K562 (cell line): ENCODE measurements at regions not wholly inside any gene's neighbourhood (a gene's known extent, or its start where the extent isn't known, plus 50 kb on each side); places are given as distances from the start of the nearest gene placed in this dataset.

Experiments
- E2F3 ChIP-seq: fragments of 250-450 bp; sonication (Bioruptor Pico); IDR thresholded peaks from 2 replicates; pipeline ENCODE4 v1.4.0; 2020; ENCODE audit warnings: mild to moderate bottlenecking
- MTF1 ChIP-seq: fragments of 250-450 bp; sonication (Bioruptor Pico); IDR thresholded peaks from 2 replicates; pipeline ENCODE4 v1.9.0; 2021; ENCODE audit warnings: moderate library complexity, mild to moderate bottlenecking, inconsistent platforms, borderline replicate concordance
- PPARD ChIP-seq: fragments of 250-450 bp; sonication (Bioruptor Pico); IDR thresholded peaks from 2 replicates; pipeline ENCODE4 v1.8.0; 2022; ENCODE audit warnings: inconsistent platforms, mild to moderate bottlenecking, moderate library complexity
- TF ChIP-seq, protein P1 (sequence below): fragments of 200-600 bp; sonication (generic); IDR thresholded peaks from one replicate; pipeline ENCODE4 v1.6.1; 2012; ENCODE audit warnings: mild to moderate bottlenecking, low read depth, low read length, inconsistent platforms

GRCh38 chr1:29749024-29749945 lies 513.0 kb downstream of the PTPRU start (continued):
- TF ChIP-seq, protein P1, sequence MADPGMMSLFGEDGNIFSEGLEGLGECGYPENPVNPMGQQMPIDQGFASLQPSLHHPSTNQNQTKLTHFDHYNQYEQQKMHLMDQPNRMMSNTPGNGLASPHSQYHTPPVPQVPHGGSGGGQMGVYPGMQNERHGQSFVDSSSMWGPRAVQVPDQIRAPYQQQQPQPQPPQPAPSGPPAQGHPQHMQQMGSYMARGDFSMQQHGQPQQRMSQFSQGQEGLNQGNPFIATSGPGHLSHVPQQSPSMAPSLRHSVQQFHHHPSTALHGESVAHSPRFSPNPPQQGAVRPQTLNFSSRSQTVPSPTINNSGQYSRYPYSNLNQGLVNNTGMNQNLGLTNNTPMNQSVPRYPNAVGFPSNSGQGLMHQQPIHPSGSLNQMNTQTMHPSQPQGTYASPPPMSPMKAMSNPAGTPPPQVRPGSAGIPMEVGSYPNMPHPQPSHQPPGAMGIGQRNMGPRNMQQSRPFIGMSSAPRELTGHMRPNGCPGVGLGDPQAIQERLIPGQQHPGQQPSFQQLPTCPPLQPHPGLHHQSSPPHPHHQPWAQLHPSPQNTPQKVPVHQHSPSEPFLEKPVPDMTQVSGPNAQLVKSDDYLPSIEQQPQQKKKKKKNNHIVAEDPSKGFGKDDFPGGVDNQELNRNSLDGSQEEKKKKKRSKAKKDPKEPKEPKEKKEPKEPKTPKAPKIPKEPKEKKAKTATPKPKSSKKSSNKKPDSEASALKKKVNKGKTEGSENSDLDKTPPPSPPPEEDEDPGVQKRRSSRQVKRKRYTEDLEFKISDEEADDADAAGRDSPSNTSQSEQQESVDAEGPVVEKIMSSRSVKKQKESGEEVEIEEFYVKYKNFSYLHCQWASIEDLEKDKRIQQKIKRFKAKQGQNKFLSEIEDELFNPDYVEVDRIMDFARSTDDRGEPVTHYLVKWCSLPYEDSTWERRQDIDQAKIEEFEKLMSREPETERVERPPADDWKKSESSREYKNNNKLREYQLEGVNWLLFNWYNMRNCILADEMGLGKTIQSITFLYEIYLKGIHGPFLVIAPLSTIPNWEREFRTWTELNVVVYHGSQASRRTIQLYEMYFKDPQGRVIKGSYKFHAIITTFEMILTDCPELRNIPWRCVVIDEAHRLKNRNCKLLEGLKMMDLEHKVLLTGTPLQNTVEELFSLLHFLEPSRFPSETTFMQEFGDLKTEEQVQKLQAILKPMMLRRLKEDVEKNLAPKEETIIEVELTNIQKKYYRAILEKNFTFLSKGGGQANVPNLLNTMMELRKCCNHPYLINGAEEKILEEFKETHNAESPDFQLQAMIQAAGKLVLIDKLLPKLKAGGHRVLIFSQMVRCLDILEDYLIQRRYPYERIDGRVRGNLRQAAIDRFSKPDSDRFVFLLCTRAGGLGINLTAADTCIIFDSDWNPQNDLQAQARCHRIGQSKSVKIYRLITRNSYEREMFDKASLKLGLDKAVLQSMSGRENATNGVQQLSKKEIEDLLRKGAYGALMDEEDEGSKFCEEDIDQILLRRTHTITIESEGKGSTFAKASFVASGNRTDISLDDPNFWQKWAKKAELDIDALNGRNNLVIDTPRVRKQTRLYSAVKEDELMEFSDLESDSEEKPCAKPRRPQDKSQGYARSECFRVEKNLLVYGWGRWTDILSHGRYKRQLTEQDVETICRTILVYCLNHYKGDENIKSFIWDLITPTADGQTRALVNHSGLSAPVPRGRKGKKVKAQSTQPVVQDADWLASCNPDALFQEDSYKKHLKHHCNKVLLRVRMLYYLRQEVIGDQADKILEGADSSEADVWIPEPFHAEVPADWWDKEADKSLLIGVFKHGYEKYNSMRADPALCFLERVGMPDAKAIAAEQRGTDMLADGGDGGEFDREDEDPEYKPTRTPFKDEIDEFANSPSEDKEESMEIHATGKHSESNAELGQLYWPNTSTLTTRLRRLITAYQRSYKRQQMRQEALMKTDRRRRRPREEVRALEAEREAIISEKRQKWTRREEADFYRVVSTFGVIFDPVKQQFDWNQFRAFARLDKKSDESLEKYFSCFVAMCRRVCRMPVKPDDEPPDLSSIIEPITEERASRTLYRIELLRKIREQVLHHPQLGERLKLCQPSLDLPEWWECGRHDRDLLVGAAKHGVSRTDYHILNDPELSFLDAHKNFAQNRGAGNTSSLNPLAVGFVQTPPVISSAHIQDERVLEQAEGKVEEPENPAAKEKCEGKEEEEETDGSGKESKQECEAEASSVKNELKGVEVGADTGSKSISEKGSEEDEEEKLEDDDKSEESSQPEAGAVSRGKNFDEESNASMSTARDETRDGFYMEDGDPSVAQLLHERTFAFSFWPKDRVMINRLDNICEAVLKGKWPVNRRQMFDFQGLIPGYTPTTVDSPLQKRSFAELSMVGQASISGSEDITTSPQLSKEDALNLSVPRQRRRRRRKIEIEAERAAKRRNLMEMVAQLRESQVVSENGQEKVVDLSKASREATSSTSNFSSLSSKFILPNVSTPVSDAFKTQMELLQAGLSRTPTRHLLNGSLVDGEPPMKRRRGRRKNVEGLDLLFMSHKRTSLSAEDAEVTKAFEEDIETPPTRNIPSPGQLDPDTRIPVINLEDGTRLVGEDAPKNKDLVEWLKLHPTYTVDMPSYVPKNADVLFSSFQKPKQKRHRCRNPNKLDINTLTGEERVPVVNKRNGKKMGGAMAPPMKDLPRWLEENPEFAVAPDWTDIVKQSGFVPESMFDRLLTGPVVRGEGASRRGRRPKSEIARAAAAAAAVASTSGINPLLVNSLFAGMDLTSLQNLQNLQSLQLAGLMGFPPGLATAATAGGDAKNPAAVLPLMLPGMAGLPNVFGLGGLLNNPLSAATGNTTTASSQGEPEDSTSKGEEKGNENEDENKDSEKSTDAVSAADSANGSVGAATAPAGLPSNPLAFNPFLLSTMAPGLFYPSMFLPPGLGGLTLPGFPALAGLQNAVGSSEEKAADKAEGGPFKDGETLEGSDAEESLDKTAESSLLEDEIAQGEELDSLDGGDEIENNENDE = no peak
- TF ChIP-seq PPARD (no peak), E2F3 (no peak), MTF1 (CRISPR knock-in tag) (no peak)
